ENCODE measurements at regions not wholly inside any gene's neighbourhood (a gene's known extent, or its start where the extent isn't known, plus 50 kb on each side); places are given as distances from the start of the nearest gene placed in this dataset.
"Not testable (repeated sequence)": the region's sequence is repeated elsewhere in the genome, so short reads cannot be mapped to it uniquely, and the experiment has no call there.

DNA sequence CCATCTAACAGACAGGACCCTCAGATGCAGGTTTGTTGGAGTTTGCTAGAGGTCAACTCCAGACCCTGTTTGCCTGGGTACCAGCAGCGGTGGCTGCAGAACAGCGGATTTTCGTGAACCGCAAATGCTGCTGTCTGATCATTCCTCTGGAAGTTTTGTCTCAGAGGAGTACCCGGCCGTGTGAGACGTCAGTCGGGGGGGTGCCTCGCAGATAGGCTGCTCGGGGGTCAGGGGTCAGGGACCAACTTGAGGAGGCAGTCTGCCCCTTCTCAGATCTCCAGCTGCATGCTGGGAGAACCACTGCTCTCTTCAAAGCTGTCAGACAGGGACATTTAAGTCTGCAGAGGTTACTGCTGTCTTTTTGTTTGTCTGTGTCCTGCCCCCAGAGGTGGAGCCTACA lies 282.9 kb upstream of the PRR16 start:
- H3K56ac ChIP-seq (ENCODE audit: extremely low read depth, insufficient read depth, low read length); H2BK20ac ChIP-seq (ENCODE audit: low read depth, low read length); H3K14ac ChIP-seq (replicated peaks; ENCODE audit: low read depth, low read length); H2AK5ac ChIP-seq (ENCODE audit: low read depth, low read length); H2BK120ac ChIP-seq (ENCODE audit: low read depth, low read length); in situ Hi-C loops (cut with MboI; ENCODE audit: low sequenced_read_pairs); CTCF ChIA-PET; DNase-seq; H3K9me1 ChIP-seq (ENCODE audit: insufficient read depth, low read length); H3K9me3 ChIP-seq (ENCODE audit: control insufficient read depth, insufficient read depth, low read length); H3K18ac ChIP-seq (ENCODE audit: low read depth, low read length); POLR2A ChIA-PET (ENCODE audit: unreplicated experiment); H2BK5ac ChIP-seq (ENCODE audit: low read depth, low read length, poor library complexity, severe bottlenecking); H3K23ac ChIP-seq (ENCODE audit: low read depth, low read length); H3K27me3 ChIP-seq (ENCODE audit: control insufficient read depth, insufficient read depth, low read length); intact Hi-C loops (cut with micrococcal nuclease); H4K5ac ChIP-seq (ENCODE audit: low read depth, low read length); H3K4me1 ChIP-seq (ENCODE audit: control insufficient read depth, insufficient read depth, low read length); H4K91ac ChIP-seq (ENCODE audit: insufficient read depth, low read depth, low read length); H4K20me1 ChIP-seq (ENCODE audit: insufficient read depth, low read length); H3K4me2 ChIP-seq (ENCODE audit: low read depth, low read length); ATAC-seq (ENCODE audit: low read depth); H3K79me1 ChIP-seq (ENCODE audit: low read depth in 1 of 2, low read length in 2 of 2); H3K4ac ChIP-seq (ENCODE audit: low read depth, low read length); H3K9ac ChIP-seq (ENCODE audit: low read depth, low read length); H4K8ac ChIP-seq (ENCODE audit: low read depth in 2 of 2, low read length in 2 of 2); H2AFZ ChIP-seq (replicated peaks; ENCODE audit: low read length, poor library complexity); H2AK9ac ChIP-seq (replicated peaks; ENCODE audit: low read depth, low read length, poor library complexity); BruUV-seq (replicated peaks); H3K36me3 ChIP-seq (ENCODE audit: control insufficient read depth, insufficient read depth, low read length); H2BK15ac ChIP-seq (ENCODE audit: low read depth, low read length); H3K4me3 ChIP-seq (ENCODE audit: insufficient read depth, low read depth, low read length); H3K27ac ChIP-seq (ENCODE audit: insufficient read depth, low read length); dilution Hi-C loops (cut with HindIII; ENCODE audit: low sequenced_read_pairs, unreplicated experiment): not testable (repeated sequence)
- WGBS, 2 experiments (ENCODE audit: extremely low coverage in 2 of 2, insufficient read length in 1 of 2) = no CpG with 5 or more reads among the region's 10 CpGs

GRCh38 chr5:120194650-120195049 lies 269.4 kb upstream of the PRR16 start:
- intact Hi-C loops (cut with micrococcal nuclease); H2AK5ac ChIP-seq (ENCODE audit: low read depth, low read length); H3K18ac ChIP-seq (ENCODE audit: low read depth, low read length); POLR2A ChIA-PET (ENCODE audit: unreplicated experiment); H4K91ac ChIP-seq (ENCODE audit: insufficient read depth, low read depth, low read length); H3K4me2 ChIP-seq (ENCODE audit: low read depth, low read length); H3K9me3 ChIP-seq (ENCODE audit: control insufficient read depth, insufficient read depth, low read length); H4K8ac ChIP-seq (ENCODE audit: low read depth in 2 of 2, low read length in 2 of 2); H3K27me3 ChIP-seq (ENCODE audit: control insufficient read depth, insufficient read depth, low read length); H2BK20ac ChIP-seq (ENCODE audit: low read depth, low read length); H2AK9ac ChIP-seq (replicated peaks; ENCODE audit: low read depth, low read length, poor library complexity); H3K14ac ChIP-seq (replicated peaks; ENCODE audit: low read depth, low read length); dilution Hi-C loops (cut with HindIII; ENCODE audit: low sequenced_read_pairs, unreplicated experiment); H3K9me1 ChIP-seq (ENCODE audit: insufficient read depth, low read length); H3K4ac ChIP-seq (ENCODE audit: low read depth, low read length); in situ Hi-C loops (cut with MboI; ENCODE audit: low sequenced_read_pairs); H3K27ac ChIP-seq (ENCODE audit: insufficient read depth, low read length); H3K36me3 ChIP-seq (ENCODE audit: control insufficient read depth, insufficient read depth, low read length); H3K4me3 ChIP-seq (ENCODE audit: insufficient read depth, low read depth, low read length); BruUV-seq (replicated peaks); H2AFZ ChIP-seq (replicated peaks; ENCODE audit: low read length, poor library complexity); DNase-seq; H2BK5ac ChIP-seq (ENCODE audit: low read depth, low read length, poor library complexity, severe bottlenecking); H3K56ac ChIP-seq (ENCODE audit: extremely low read depth, insufficient read depth, low read length); H3K79me1 ChIP-seq (ENCODE audit: low read depth in 1 of 2, low read length in 2 of 2); H4K20me1 ChIP-seq (ENCODE audit: insufficient read depth, low read length); H3K23ac ChIP-seq (ENCODE audit: low read depth, low read length); H3K9ac ChIP-seq (ENCODE audit: low read depth, low read length); ATAC-seq (ENCODE audit: low read depth); CTCF ChIA-PET; H4K5ac ChIP-seq (ENCODE audit: low read depth, low read length); H2BK120ac ChIP-seq (ENCODE audit: low read depth, low read length); H2BK15ac ChIP-seq (ENCODE audit: low read depth, low read length); H3K4me1 ChIP-seq (ENCODE audit: control insufficient read depth, insufficient read depth, low read length): not testable (repeated sequence)
- WGBS, 2 experiments (ENCODE audit: extremely low coverage in 2 of 2, insufficient read length in 1 of 2) = no CpG with 5 or more reads among the region's 2 CpGs
